ENCODE measurements at regions not wholly inside any gene's neighbourhood (a gene's known extent, or its start where the extent isn't known, plus 50 kb on each side); places are given as distances from the start of the nearest gene placed in this dataset.

- DNase-seq (ENCODE audit: low read depth in 2 of 2) = no peak
- Histone ChIP-seq H3K9ac (ENCODE audit: insufficient read depth, low read length) (no peak overlapping the region), H2AFZ (ENCODE audit: low read length) (no peak overlapping the region), H3K9me3 (ENCODE audit: control insufficient read depth, insufficient read depth, low read depth, low read length) (no peaks in the 10 kb centered on the region), H3K27ac (ENCODE audit: insufficient read depth, low read length) (no peak overlapping the region), H3K27me3 (ENCODE audit: control insufficient read depth, insufficient read depth, low read length) (no peaks in the 10 kb centered on the region), H3K36me3 (ENCODE audit: control insufficient read depth, insufficient read depth, low read length) (no peaks in the 10 kb centered on the region), H4K20me1 (ENCODE audit: control insufficient read depth, extremely low read depth, insufficient read depth, low read length) (no peaks in the 10 kb centered on the region), H3K4me1 (ENCODE audit: control insufficient read depth, extremely low read depth, insufficient read depth, low read length) (no peaks in the 10 kb centered on the region), H3K4me2 (ENCODE audit: extremely low read depth, insufficient read depth, low read length) (no peak overlapping the region), H3K4me3 (replicated peaks in 1 of 4; ENCODE audit: control extremely low read depth in 1 of 4, insufficient read depth in 1 of 4, low read depth in 3 of 4, low read length in 4 of 4) (no peak overlapping the region), H3K79me2 (ENCODE audit: control insufficient read depth, insufficient read depth, low read length) (no peaks in the 10 kb centered on the region)
- TF ChIP-seq, protein P1, sequence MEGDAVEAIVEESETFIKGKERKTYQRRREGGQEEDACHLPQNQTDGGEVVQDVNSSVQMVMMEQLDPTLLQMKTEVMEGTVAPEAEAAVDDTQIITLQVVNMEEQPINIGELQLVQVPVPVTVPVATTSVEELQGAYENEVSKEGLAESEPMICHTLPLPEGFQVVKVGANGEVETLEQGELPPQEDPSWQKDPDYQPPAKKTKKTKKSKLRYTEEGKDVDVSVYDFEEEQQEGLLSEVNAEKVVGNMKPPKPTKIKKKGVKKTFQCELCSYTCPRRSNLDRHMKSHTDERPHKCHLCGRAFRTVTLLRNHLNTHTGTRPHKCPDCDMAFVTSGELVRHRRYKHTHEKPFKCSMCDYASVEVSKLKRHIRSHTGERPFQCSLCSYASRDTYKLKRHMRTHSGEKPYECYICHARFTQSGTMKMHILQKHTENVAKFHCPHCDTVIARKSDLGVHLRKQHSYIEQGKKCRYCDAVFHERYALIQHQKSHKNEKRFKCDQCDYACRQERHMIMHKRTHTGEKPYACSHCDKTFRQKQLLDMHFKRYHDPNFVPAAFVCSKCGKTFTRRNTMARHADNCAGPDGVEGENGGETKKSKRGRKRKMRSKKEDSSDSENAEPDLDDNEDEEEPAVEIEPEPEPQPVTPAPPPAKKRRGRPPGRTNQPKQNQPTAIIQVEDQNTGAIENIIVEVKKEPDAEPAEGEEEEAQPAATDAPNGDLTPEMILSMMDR (conservative IDR thresholded peaks at IDR 0.05 in 1 of 2, IDR thresholded peaks at IDR 0.05 in 1 of 2; ENCODE audit: low read depth in 1 of 2, low read length in 2 of 2) = no peak
- TF ChIP-seq EZH2 (IDR thresholded peaks at IDR 0.05; ENCODE audit: low read length, missing control alignments) = no peak
Measured at GRCh38 chr4:79739912-79740311, 331.9 kb upstream of the GK2 start.

GRCh38 chr4:79723507-79723906 lies 315.5 kb upstream of the GK2 start:
- no peaks in the 10 kb centered on the region for H3K4me1 ChIP-seq (ENCODE audit: control insufficient read depth, extremely low read depth, insufficient read depth, low read length)
- no peaks in the 10 kb centered on the region for H3K36me3 ChIP-seq (ENCODE audit: control insufficient read depth, insufficient read depth, low read length)
- H3K4me3 ChIP-seq (replicated peaks in 1 of 4; ENCODE audit: control extremely low read depth in 1 of 4, insufficient read depth in 1 of 4, low read depth in 3 of 4, low read length in 4 of 4) = no peak overlapping the region
- no peak overlapping the region for H3K27ac ChIP-seq (ENCODE audit: insufficient read depth, low read length)
- no peak for TF ChIP-seq EZH2 (IDR thresholded peaks at IDR 0.05; ENCODE audit: low read length, missing control alignments)
- TF ChIP-seq, protein P1 (conservative IDR thresholded peaks at IDR 0.05 in 1 of 2, IDR thresholded peaks at IDR 0.05 in 1 of 2; ENCODE audit: low read depth in 1 of 2, low read length in 2 of 2) = no peak
- H4K20me1 ChIP-seq (ENCODE audit: control insufficient read depth, extremely low read depth, insufficient read depth, low read length) = no peaks in the 10 kb centered on the region
- no peak for DNase-seq (ENCODE audit: low read depth in 2 of 2)
- H3K4me2 ChIP-seq (ENCODE audit: extremely low read depth, insufficient read depth, low read length) = no peak overlapping the region
- H3K27me3 ChIP-seq (ENCODE audit: control insufficient read depth, insufficient read depth, low read length) = no peaks in the 10 kb centered on the region
- no peak overlapping the region for H3K9ac ChIP-seq (ENCODE audit: insufficient read depth, low read length)
- H3K79me2 ChIP-seq (ENCODE audit: control insufficient read depth, insufficient read depth, low read length) = no peaks in the 10 kb centered on the region
- no peak overlapping the region for H2AFZ ChIP-seq (ENCODE audit: low read length)
- H3K9me3 ChIP-seq (ENCODE audit: control insufficient read depth, insufficient read depth, low read depth, low read length) = no peaks in the 10 kb centered on the region

DNA sequence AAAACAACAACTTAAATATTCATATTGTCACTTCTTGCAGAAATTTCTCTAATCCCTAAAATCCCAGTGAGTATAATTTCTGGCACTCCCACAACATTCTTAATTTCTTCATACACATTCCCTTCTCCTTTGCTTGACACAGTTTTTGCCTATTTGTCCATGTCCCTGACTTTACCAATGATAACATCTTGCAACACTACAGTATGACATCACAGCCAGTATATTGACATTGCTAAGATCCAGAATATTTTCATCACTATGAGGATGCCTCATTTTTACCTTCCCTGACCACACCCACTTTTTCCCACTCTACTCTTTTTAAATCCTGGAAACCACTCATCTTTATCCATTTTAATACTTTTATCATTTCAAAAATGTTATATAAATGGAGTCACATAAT lies 292.3 kb upstream of the GK2 start:
- Histone ChIP-seq H3K27me3 (ENCODE audit: control insufficient read depth, insufficient read depth, low read length) (no peaks in the 10 kb centered on the region), H3K9ac (ENCODE audit: insufficient read depth, low read length) (no peak overlapping the region), H3K9me3 (ENCODE audit: control insufficient read depth, insufficient read depth, low read depth, low read length) (no peaks in the 10 kb centered on the region), H3K4me1 (ENCODE audit: control insufficient read depth, extremely low read depth, insufficient read depth, low read length) (no peaks in the 10 kb centered on the region), H3K27ac (ENCODE audit: insufficient read depth, low read length) (no peak overlapping the region), H2AFZ (ENCODE audit: low read length) (no peak overlapping the region), H3K4me3 (replicated peaks in 1 of 4; ENCODE audit: control extremely low read depth in 1 of 4, insufficient read depth in 1 of 4, low read depth in 3 of 4, low read length in 4 of 4) (no peak overlapping the region), H3K4me2 (ENCODE audit: extremely low read depth, insufficient read depth, low read length) (no peak overlapping the region), H4K20me1 (ENCODE audit: control insufficient read depth, extremely low read depth, insufficient read depth, low read length) (no peaks in the 10 kb centered on the region), H3K79me2 (ENCODE audit: control insufficient read depth, insufficient read depth, low read length) (no peaks in the 10 kb centered on the region), H3K36me3 (ENCODE audit: control insufficient read depth, insufficient read depth, low read length) (no peaks in the 10 kb centered on the region)
- TF ChIP-seq, protein P1 (conservative IDR thresholded peaks at IDR 0.05 in 1 of 2, IDR thresholded peaks at IDR 0.05 in 1 of 2; ENCODE audit: low read depth in 1 of 2, low read length in 2 of 2) = no peak
- no peak for TF ChIP-seq EZH2 (IDR thresholded peaks at IDR 0.05; ENCODE audit: low read length, missing control alignments)
- no peak for DNase-seq (ENCODE audit: low read depth in 2 of 2)
